Muscle of back (tissue), 3 donors: ENCODE measurements at regions not wholly inside any gene's neighbourhood (a gene's known extent, or its start where the extent isn't known, plus 50 kb on each side); places are given as distances from the start of the nearest gene placed in this dataset.
"Not testable (repeated sequence)": the region's sequence is repeated elsewhere in the genome, so short reads cannot be mapped to it uniquely, and the experiment has no call there.

Source experiments
- DNase-seq, 3 donors: peaks; one replicate each; pipeline versions ENCODE4 v3.0.0 to v3.0.0-alpha.2; 2013

GRCh38 chr3:98705212-98705611, 57.9 kb upstream of the ST3GAL6 start:
- DNase-seq, result no peak

GRCh38 chr3:98705694-98706093, 57.4 kb upstream of the ST3GAL6 start:
- DNase-seq, result no peak

- DNase-seq, result peak in 1 of 3 donors; percentile 30
Observed at GRCh38 chr3:98708681-98709080, 54.5 kb upstream of the ST3GAL6 start.

GRCh38 chr3:98709441-98709840, 53.7 kb upstream of the ST3GAL6 start:
- DNase-seq, result no peak

- peak in 1 of 3 donors; percentile 67 for DNase-seq
Observed at GRCh38 chr3:98710067-98710659, 53.0 kb upstream of the ST3GAL6 start.

- no peak for DNase-seq
Observed at GRCh38 chr3:98711426-98711825, 51.7 kb upstream of the ST3GAL6 start.

- no peak for DNase-seq
Observed at GRCh38 chr3:98712726-98713125, 50.4 kb upstream of the ST3GAL6 start.

- not testable (repeated sequence) for DNase-seq
Observed at GRCh38 chr3:98713332-98713731, 49.8 kb upstream of the ST3GAL6 start.
